Fibroblast of villous mesenchyme (primary cell): ENCODE measurements at regions not wholly inside any gene's neighbourhood (a gene's known extent, or its start where the extent isn't known, plus 50 kb on each side); places are given as distances from the start of the nearest gene placed in this dataset.
A peak's percentile ranks its signal among the peaks of the same experiment; 100 is the strongest.

Experiments
- DNase-seq: peaks from one replicate; pipeline ENCODE4 v3.0.0-alpha.2; 2010; ENCODE audit warnings: low read depth
- H3K4me3 ChIP-seq: 2 replicates; pipeline ENCODE4 v1.5.1; 2011; ENCODE audit warnings: low read depth, mild to moderate bottlenecking, low read length
- TF ChIP-seq, protein P1 (sequence below): IDR thresholded peaks from 2 replicates; pipeline ENCODE4 v1.5.1; 2012; ENCODE audit warnings: low read depth, mild to moderate bottlenecking, low read length; ENCODE audit not compliant: insufficient read depth

DNA sequence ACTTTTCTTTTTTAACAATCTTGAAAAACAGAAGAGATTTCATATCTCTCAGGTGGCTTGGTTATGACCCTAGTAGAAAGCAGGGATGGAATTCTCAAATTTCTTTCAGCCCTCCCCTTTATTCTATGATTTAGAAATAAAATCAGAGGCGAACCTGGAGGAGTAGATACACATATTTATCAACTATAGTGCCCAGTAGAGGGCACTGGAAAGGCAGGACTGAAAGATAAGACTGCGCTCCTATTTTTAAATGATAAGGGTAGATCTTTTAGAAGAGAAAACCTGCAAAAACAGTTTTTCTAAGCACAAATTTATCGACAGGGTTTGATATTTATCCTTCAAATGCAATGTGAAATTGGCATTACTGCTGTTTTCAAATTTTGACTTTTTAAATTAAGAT lies 1296.6 kb downstream of the EPHA7 start:
- no peak overlapping the region for H3K4me3 ChIP-seq
- TF ChIP-seq, protein P1, sequence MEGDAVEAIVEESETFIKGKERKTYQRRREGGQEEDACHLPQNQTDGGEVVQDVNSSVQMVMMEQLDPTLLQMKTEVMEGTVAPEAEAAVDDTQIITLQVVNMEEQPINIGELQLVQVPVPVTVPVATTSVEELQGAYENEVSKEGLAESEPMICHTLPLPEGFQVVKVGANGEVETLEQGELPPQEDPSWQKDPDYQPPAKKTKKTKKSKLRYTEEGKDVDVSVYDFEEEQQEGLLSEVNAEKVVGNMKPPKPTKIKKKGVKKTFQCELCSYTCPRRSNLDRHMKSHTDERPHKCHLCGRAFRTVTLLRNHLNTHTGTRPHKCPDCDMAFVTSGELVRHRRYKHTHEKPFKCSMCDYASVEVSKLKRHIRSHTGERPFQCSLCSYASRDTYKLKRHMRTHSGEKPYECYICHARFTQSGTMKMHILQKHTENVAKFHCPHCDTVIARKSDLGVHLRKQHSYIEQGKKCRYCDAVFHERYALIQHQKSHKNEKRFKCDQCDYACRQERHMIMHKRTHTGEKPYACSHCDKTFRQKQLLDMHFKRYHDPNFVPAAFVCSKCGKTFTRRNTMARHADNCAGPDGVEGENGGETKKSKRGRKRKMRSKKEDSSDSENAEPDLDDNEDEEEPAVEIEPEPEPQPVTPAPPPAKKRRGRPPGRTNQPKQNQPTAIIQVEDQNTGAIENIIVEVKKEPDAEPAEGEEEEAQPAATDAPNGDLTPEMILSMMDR: peak; percentile 28
- DNase-seq: peak; percentile 1

DNA sequence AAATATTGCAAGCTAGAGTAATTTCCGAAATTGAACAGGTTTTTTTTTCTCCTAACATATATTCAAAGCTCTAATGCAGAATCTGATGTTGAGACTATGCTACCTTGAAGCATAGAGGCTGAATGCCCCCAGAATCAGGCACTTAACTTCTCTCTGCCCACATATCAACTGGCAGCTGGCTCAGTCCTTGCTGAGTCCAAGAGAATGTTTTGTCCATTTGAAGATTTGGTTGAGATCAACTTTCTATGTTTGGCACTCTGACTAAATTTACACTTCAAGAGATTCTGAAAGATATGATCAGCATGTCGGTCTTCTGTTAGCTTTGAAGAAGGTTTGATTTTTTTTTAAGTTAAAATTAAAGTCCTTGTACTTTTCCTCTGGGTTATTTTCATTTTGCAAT lies 1298.1 kb downstream of the EPHA7 start:
- H3K4me3 ChIP-seq: no peak overlapping the region
- TF ChIP-seq, protein P1: no peak
- DNase-seq: no peak

GRCh38 chr6:92117800-92118199 lies 1301.6 kb downstream of the EPHA7 start:
- TF ChIP-seq, protein P1: no peak
- DNase-seq: no peak
- no peak overlapping the region for H3K4me3 ChIP-seq

DNA sequence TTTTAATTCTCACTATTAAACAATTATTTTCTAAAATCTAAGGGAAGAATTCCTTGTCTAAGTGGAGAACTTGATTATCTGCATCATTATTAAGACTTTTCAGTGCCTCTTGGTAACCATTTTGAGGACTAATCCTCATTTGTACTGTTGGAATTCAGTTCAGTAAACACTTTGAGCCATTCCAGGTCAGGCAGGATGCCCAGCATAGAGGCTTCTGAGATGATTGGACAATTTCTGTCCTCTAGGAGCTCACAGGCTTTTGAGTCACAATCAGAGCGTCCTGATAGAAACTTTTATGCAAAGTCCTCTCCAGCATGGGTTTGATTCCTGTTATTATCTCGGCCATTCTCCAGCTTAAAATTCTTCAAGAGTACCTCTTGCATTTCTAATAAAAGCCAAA lies 1304.6 kb downstream of the EPHA7 start:
- H3K4me3 ChIP-seq: no peak overlapping the region
- no peak for DNase-seq
- TF ChIP-seq, protein P1: no peak

DNA sequence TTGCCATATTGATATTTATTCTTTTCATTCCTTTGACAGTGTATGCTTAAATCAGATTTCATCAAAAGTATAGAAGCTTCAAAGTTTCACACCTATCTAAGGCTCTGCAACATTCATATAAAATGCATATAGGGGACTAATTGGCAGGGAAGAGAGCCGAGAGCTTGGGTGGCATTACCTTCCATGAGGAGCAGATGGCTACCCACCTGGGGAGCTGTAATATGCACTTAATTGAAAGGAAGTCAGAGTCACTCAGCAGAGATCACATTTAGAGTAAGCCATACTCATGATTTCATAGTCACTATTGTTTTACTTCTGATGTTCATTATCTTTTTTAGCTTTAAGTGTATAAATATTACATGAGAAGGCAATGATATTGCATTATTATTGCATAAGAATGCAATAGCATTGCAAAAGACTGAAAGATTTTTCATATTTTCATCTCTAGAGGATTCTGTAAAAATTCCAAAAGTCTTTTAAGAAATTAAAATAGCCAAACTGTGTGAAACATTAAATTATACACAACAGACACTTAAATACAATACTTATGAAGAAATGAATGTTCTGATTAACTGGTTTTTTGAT lies 1305.2 kb downstream of the EPHA7 start:
- no peak overlapping the region for H3K4me3 ChIP-seq
- no peak for DNase-seq
- TF ChIP-seq, protein P1: no peak

GRCh38 chr6:92111386-92111785 lies 1308.0 kb downstream of the EPHA7 start:
- TF ChIP-seq, protein P1: no peak
- DNase-seq: no peak
- no peak overlapping the region for H3K4me3 ChIP-seq

GRCh38 chr6:92110403-92110802 lies 1309.0 kb downstream of the EPHA7 start:
- no peak overlapping the region for H3K4me3 ChIP-seq
- TF ChIP-seq, protein P1: no peak
- no peak for DNase-seq
